GM18505 (cell line): ENCODE measurements at regions not wholly inside any gene's neighbourhood (a gene's known extent, or its start where the extent isn't known, plus 50 kb on each side); places are given as distances from the start of the nearest gene placed in this dataset.
"Not testable (repeated sequence)": the region's sequence is repeated elsewhere in the genome, so short reads cannot be mapped to it uniquely, and the experiment has no call there.

Experiments used
- ATAC-seq: cut with Tn5 transposase; IDR thresholded peaks from one replicate; pipeline ENCODE4 v1.9.1; 2021; ENCODE audit not compliant: unreplicated experiment
- POLR2A ChIP-seq: IDR thresholded peaks from 4 replicates; pipeline ENCODE4 v1.6.1; 2011; ENCODE audit warnings: borderline replicate concordance; ENCODE audit not compliant: insufficient read depth, insufficient read length; ENCODE audit errors: extremely low read depth

- ATAC-seq: no peak
- no peak for TF ChIP-seq POLR2A
Observed at GRCh38 chrX:22594766-22595165, 322.1 kb downstream of the CBLL2 start.

- no peak for TF ChIP-seq POLR2A
- no peak for ATAC-seq
Observed at GRCh38 chrX:22603060-22603459, 330.3 kb downstream of the CBLL2 start.

- not testable (repeated sequence) for ATAC-seq
Observed at GRCh38 chrX:22609452-22609851, 336.7 kb downstream of the CBLL2 start.

GRCh38 chrX:22616867-22617266 lies 344.2 kb downstream of the CBLL2 start:
- no peak for ATAC-seq

GRCh38 chrX:22627576-22627975 lies 354.9 kb downstream of the CBLL2 start:
- TF ChIP-seq POLR2A: no peak
- ATAC-seq: no peak

More at GRCh38 chrX:22616867-22617266, 344.2 kb downstream of the CBLL2 start:
- no peak for TF ChIP-seq POLR2A

- ATAC-seq: no peak
- no peak for TF ChIP-seq POLR2A
Observed at GRCh38 chrX:22628275-22628674, 355.6 kb downstream of the CBLL2 start.

GRCh38 chrX:22629105-22629725 lies 356.5 kb downstream of the CBLL2 start:
- ATAC-seq: no peak
- TF ChIP-seq POLR2A: no peak

GRCh38 chrX:22634083-22634482 lies 361.4 kb downstream of the CBLL2 start:
- no peak for TF ChIP-seq POLR2A
- no peak for ATAC-seq

GRCh38 chrX:22634751-22635150 lies 362.0 kb downstream of the CBLL2 start:
- no peak for ATAC-seq
- no peak for TF ChIP-seq POLR2A

GRCh38 chrX:22648281-22648680 lies 351.5 kb upstream of the DDX53 start:
- TF ChIP-seq POLR2A: no peak
- no peak for ATAC-seq

- ATAC-seq: no peak
- TF ChIP-seq POLR2A: no peak
Observed at GRCh38 chrX:22650691-22651090, 349.1 kb upstream of the DDX53 start.

- no peak for TF ChIP-seq POLR2A
- no peak for ATAC-seq
Observed at GRCh38 chrX:22652596-22652995, 347.2 kb upstream of the DDX53 start.

GRCh38 chrX:22660756-22661155 lies 339.0 kb upstream of the DDX53 start:
- TF ChIP-seq POLR2A: no peak
- no peak for ATAC-seq

GRCh38 chrX:22662776-22663175 lies 337.0 kb upstream of the DDX53 start:
- ATAC-seq: no peak
- no peak for TF ChIP-seq POLR2A

- TF ChIP-seq POLR2A: no peak
- no peak for ATAC-seq
Observed at GRCh38 chrX:22664826-22665225, 334.9 kb upstream of the DDX53 start.
